ENCODE measurements at regions not wholly inside any gene's neighbourhood (a gene's known extent, or its start where the extent isn't known, plus 50 kb on each side); places are given as distances from the start of the nearest gene placed in this dataset.

GRCh38 chr14:85402569-85403162, 127.3 kb upstream of the FLRT2 start:
- TF ChIP-seq CTCF (IDR thresholded peaks at IDR 0.05) (no peak), POLR2A (IDR thresholded peaks at IDR 0.05) (no peak)
